Right atrium auricular region (tissue), 2 donors: ENCODE measurements at regions not wholly inside any gene's neighbourhood (a gene's known extent, or its start where the extent isn't known, plus 50 kb on each side); places are given as distances from the start of the nearest gene placed in this dataset.

Experiments
- DNase-seq: peaks from one replicate; pipeline ENCODE4 v3.0.0-alpha.2; 2019; ENCODE audit warnings: low spot score
- H3K27ac ChIP-seq, 2 donors: fragments of 200-600 bp; sonication (generic); 1 replicate in 1 of 2; 2 replicates in 1 of 2; pipeline ENCODE4 v1.5.1; 2016 to 2019
- H3K27me3 ChIP-seq, 2 donors: fragments of 200-600 bp; sonication (generic); one replicate each; pipeline versions ENCODE4 v1.5.1 to v1.6.0; 2017 to 2019
- H3K36me3 ChIP-seq: fragments of 200-600 bp; sonication (generic); one replicate; pipeline ENCODE4 v1.5.1; 2016
- H3K4me1 ChIP-seq, 2 donors: fragments of 200-600 bp; sonication (generic); one replicate each; pipeline versions ENCODE4 v1.5.1 to v1.6.0; 2017 to 2019
- H3K4me3 ChIP-seq, 2 donors: fragments of 200-600 bp; sonication (generic); 1 replicate in 1 of 2; 2 replicates in 1 of 2; pipeline ENCODE4 v1.5.1; 2017 to 2019; ENCODE audit warnings: mild to moderate bottlenecking in 1 of 2, moderate library complexity in 1 of 2
- H3K9me3 ChIP-seq, 2 donors: fragments of 200-600 bp; sonication (generic); one replicate each; pipeline ENCODE4 v1.5.1; 2019
- TF ChIP-seq, protein P1 (sequence below), 2 donors: fragments of 200-600 bp; sonication (generic); IDR thresholded peaks; one replicate each; pipeline ENCODE4 v1.5.1; 2019; ENCODE audit warnings: antibody characterized with exemption in 2 of 2

DNA sequence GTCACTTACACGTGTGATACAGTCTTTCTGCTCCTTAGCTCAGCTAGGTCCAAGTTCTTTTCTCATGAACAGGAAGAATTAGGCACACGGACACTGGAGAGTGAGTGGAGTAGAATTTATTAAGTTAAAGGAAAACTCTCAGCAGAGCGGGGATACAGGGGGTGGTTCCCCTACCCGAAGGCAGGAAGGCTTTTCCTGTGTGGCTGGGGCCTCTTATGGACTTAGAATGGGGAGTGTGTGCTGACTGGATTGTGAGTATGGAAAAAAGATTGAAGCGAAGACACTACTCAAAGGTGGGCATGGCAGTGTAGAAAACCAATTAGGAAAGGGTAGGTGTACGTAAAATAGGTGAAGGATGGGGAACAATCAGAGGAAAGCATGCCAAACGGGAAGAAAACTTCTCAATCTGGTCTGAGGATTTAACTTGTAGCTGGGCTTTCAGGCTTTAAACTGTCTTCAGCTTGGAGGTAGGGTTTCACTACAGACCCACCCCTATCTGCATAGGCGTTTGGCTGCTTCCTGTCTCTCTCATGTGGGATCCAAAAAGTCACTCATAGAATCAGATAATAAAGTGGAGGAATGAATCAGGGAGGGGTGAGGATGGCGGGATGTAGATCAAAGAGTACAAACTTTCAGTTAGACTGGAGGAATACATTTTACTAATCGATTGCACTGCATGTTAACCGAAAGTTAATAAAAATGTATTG, 104.2 kb downstream of the ANKRD7 start:
- TF ChIP-seq, protein P1, sequence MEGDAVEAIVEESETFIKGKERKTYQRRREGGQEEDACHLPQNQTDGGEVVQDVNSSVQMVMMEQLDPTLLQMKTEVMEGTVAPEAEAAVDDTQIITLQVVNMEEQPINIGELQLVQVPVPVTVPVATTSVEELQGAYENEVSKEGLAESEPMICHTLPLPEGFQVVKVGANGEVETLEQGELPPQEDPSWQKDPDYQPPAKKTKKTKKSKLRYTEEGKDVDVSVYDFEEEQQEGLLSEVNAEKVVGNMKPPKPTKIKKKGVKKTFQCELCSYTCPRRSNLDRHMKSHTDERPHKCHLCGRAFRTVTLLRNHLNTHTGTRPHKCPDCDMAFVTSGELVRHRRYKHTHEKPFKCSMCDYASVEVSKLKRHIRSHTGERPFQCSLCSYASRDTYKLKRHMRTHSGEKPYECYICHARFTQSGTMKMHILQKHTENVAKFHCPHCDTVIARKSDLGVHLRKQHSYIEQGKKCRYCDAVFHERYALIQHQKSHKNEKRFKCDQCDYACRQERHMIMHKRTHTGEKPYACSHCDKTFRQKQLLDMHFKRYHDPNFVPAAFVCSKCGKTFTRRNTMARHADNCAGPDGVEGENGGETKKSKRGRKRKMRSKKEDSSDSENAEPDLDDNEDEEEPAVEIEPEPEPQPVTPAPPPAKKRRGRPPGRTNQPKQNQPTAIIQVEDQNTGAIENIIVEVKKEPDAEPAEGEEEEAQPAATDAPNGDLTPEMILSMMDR (IDR thresholded peaks at IDR 0.05): no peak
- no peaks in the 10 kb centered on the region for H3K9me3 ChIP-seq
- H3K27me3 ChIP-seq: no peaks in the 10 kb centered on the region
- H3K4me1 ChIP-seq: no peaks in the 10 kb centered on the region
- no peaks in the 10 kb centered on the region for H3K36me3 ChIP-seq
- DNase-seq: no peak
- no peak overlapping the region for H3K27ac ChIP-seq
- H3K4me3 ChIP-seq: no peak overlapping the region

DNA sequence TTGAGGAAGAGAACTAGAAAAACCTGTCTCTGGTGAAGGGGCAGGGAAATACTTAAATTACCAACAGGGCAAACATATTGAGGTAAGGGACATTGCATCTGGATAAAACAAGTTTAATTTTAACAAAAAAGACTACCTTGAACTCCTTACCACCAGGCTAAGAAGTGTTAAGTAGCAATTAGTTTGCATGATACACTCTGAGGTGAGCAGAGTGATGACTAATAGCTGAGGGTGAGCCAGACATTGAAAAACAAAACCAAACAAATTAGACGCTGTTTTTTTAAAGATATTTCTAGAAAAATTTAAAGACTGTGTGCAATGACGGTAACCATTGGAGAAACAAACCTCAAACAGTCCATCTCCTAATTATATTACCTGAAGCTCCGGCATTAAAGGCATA, 105.9 kb downstream of the ANKRD7 start:
- H3K27ac ChIP-seq: no peak overlapping the region
- no peaks in the 10 kb centered on the region for H3K36me3 ChIP-seq
- no peaks in the 10 kb centered on the region for H3K27me3 ChIP-seq
- DNase-seq: no peak
- TF ChIP-seq, protein P1 (IDR thresholded peaks at IDR 0.05): no peak
- no peaks in the 10 kb centered on the region for H3K4me1 ChIP-seq
- H3K9me3 ChIP-seq: no peaks in the 10 kb centered on the region
- H3K4me3 ChIP-seq: no peak overlapping the region

- Histone ChIP-seq H3K4me3 (no peak overlapping the region), H3K9me3 (no peaks in the 10 kb centered on the region), H3K27ac (no peak overlapping the region), H3K27me3 (no peaks in the 10 kb centered on the region), H3K36me3 (no peaks in the 10 kb centered on the region), H3K4me1 (no peaks in the 10 kb centered on the region)
- no peak for DNase-seq
- TF ChIP-seq, protein P1 (IDR thresholded peaks at IDR 0.05): no peak
These were observed 122.2 kb downstream of the ANKRD7 start for GRCh38 chr7:118346748-118347147.

GRCh38 chr7:118349604-118350003, 125.1 kb downstream of the ANKRD7 start:
- H3K36me3 ChIP-seq: no peaks in the 10 kb centered on the region
- no peaks in the 10 kb centered on the region for H3K9me3 ChIP-seq
- no peak overlapping the region for H3K4me3 ChIP-seq
- H3K4me1 ChIP-seq: no peaks in the 10 kb centered on the region
- H3K27me3 ChIP-seq: no peaks in the 10 kb centered on the region
- TF ChIP-seq, protein P1 (IDR thresholded peaks at IDR 0.05): no peak
- no peak for DNase-seq
- no peak overlapping the region for H3K27ac ChIP-seq

GRCh38 chr7:118350260-118350659, 125.8 kb downstream of the ANKRD7 start:
- TF ChIP-seq, protein P1 (IDR thresholded peaks at IDR 0.05): no peak
- Histone ChIP-seq H3K27ac (no peak overlapping the region), H3K27me3 (no peaks in the 10 kb centered on the region), H3K9me3 (no peaks in the 10 kb centered on the region), H3K4me1 (no peaks in the 10 kb centered on the region), H3K4me3 (no peak overlapping the region), H3K36me3 (no peaks in the 10 kb centered on the region)
- DNase-seq: no peak
